NCI-H146 treated with DMSO at 0.1 percent for 48 hours (cell line): ENCODE measurements at regions not wholly inside any gene's neighbourhood (a gene's known extent, or its start where the extent isn't known, plus 50 kb on each side); places are given as distances from the start of the nearest gene placed in this dataset.

Source experiments
- DNase-seq: peaks from one replicate; lab custom pipeline; 2025; ENCODE audit not compliant: unreplicated experiment; lab: John Stamatoyannopoulos, UW

DNA sequence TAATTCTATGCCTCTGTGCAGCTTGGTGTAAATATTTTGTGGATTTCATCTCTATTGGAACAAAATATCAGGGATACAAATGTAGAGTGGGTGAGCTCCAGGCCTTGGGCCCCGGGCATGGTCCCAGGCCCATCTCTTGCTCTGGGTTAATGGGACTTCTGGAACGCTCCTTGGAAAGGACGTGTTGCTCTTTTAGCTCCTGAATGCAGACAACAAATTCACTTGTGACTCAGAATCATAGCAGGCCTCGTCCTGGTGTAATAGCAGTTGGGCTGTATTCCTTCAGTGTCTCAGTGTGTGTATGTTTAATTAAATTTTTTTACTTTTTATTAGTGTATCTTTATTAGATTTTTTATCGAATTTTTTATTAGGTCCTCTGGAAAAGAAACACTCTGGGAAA is 266.7 kb upstream of the C2CD4B start:
- DNase-seq = no peak

GRCh38 chr15:62432702-62433398 is 267.8 kb upstream of the C2CD4B start:
- no peak for DNase-seq

DNA sequence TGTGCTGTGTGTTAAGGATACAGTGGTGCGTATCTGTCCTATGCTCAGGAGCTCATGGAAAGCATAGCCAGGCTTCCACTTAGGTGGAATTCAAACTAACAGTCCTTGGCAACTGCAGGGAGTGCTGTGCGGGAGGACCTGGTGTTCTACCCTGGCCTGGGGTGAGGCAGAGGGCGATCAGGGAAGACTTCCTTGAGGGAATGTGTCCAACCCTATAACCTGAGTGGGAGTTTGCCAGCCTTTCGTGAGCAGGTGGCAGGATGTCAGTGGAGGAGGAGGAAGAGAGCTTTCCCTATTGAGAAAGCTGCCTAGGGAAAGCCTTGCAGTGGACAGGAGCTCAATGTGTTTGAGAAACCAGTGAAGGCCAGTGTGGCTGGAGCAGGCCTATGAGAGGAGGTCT is 271.1 kb upstream of the C2CD4B start:
- DNase-seq = no peak

DNA sequence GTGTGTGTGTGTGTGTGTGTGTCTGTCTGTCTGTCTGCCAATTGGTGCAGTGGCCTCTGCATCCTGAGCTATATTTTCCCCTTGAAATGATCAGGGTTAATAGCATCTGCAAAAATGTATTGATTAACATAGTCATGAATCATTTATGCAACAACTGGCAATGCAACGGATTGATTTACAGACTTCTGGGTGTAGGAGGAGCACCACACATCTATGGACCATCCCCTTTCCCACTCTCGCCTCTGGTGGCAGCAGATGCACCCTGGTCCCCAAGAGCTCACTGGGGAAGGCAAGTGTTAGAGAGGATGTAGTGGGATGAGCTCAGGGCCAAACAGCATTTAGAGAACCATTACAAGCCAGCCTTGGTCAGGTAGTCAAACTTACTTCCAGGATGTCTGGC is 272.7 kb upstream of the C2CD4B start:
- DNase-seq = no peak

DNA sequence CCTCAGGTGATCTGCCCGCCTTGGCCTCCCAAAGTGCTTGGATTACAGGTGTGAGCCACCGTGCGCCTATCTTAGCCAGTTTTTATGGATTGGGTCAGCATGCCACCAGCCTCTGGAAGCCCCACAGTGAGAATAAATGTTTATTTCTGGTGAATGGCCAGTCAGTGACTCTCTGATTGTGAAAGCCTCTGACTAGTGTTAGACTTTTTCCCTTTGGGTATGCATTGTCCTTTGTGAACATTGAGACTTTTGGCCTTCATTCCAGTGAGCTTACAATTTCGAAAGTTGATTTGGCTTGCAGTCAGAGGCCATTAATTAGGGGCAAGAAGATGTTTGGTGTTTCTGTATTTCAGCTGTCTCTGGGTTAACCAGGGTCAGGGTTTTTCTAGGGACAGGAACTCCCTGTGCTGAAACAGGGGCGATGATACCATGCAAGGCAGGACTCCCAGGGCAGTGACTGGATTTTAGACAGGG is 274.5 kb upstream of the C2CD4B start:
- DNase-seq = no peak

GRCh38 chr15:62440362-62441105 is 275.4 kb upstream of the C2CD4B start:
- no peak for DNase-seq

DNA sequence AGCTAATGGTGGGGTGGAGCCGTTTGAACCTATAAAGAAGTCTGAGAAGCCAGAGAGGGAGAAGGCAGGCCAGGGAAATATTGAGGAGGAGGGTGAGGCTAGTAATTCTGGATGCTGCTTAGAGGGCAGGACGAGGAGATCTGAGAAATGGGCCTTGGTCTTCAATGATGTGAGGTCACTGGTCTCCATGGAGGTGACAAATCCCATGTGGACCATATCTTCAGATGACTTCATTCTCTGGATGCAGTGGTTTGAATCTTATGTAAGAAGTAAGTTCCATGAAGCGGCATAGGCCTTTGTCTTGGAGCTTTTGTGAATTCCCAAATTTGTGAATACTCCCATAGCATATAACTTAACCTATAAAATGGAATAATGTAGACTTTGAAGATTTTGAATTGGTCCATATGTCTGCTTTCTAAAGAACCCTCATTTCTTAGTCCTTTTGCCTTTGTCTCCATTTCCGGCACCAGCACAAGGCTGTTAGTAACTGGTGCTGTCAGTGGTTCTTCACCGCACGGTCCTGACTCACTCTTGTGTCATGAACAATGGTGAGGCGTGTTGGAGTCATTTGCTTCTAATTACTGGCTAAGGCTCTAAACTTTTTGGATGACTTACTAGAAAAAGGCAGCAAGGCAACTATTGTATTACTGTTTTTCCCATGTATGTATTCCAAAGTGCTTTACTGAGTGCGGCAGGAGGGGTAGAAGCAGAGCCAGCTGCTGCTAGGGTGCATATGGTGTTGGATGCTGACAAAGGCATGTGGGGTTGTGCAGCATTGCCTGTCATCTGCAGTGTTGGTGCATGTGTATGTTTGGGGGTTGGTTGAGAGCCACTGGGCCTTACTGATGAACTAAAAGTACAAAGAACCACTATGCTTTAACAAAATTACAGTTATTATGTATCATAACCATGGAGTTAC is 279.3 kb upstream of the C2CD4B start:
- no peak for DNase-seq

GRCh38 chr15:62445244-62445643 is 280.2 kb upstream of the C2CD4B start:
- no peak for DNase-seq

DNA sequence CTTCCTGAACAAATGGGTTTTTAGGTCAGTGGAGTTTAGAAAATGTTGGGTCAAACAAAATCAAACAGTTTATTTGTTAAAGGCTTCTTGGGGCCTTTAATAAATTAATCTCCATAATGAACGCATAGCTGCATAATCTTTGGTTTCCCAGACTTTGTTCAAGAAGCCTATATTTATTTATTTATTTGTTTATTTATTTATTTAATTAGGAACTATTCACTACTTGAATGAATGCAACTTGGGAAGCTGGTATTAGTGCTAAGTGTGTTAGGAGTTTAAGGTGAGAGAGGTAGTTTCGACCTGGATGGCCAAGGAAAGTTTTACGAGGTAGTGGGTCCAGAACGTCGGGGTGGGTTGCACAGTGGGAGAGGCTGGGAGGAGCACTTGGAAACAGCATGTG is 281.9 kb upstream of the C2CD4B start:
- no peak for DNase-seq

- DNase-seq = no peak
Measured at GRCh38 chr15:62447742-62448141, 282.7 kb upstream of the C2CD4B start.

DNA sequence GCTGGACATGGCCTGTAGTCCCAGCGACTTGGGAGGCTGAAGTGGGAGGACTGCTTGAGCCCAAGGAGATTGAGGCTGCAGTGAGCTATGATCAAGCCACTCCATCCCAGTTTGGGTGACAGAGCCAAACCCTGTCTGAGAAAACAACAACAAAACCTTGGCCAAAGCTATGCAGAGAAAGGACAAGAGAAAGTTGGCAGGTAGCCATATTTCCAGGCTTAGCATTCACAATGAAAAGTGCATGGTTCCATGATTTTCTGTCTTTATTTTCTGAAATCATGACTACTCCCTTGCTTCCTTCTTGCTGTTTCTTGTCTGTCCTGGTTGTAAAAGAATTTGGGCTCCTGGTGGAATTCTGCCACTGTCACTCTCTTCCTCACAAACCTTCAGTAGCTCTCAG is 284.6 kb upstream of the C2CD4B start:
- DNase-seq = no peak

GRCh38 chr15:62450061-62450460 is 285.0 kb upstream of the C2CD4B start:
- no peak for DNase-seq

- no peak for DNase-seq
Measured at GRCh38 chr15:62452026-62452425, 286.9 kb upstream of the C2CD4B start.

DNA sequence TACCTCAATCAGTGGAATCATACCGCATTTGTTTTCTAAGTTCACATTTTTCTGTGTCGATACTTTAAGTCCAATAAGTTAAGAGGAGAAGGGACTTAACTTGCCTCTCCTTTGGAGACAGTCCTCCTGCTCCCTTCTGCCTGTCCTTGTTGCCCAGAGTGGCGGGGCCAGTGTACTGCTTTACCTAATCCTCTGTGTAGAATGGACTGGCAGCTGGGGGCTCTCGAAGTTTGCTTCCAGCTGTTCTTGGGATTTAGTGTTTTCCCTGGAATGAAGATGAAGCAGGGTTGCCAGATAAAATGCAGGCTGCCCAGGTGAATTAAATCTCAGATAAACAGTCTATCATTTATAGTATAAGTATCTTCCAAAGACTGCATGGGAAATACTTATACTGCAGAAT is 287.6 kb upstream of the C2CD4B start:
- DNase-seq = no peak

DNA sequence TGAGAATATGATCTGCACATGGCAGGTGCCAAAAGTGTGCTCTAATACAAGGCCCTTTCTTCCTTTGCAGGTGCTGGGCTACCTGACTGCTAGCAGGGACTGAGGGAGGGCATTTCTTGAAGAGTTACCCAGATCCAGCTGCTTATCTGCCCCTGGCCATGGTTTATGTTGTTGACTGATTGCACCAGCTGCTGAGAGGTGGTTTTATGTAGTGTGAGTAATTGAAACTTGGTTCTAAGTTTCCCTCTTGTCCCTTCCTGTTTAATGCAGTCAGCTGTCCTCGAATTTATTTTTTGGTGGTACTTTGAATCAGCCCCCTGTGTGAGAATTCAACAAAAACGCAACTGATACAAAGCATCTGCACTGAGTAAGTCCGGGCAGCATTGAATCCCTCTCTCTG is 288.3 kb upstream of the C2CD4B start:
- DNase-seq = no peak

GRCh38 chr15:62453981-62454380 is 288.9 kb upstream of the C2CD4B start:
- no peak for DNase-seq

GRCh38 chr15:62454567-62455172 is 289.6 kb upstream of the C2CD4B start:
- DNase-seq = no peak

DNA sequence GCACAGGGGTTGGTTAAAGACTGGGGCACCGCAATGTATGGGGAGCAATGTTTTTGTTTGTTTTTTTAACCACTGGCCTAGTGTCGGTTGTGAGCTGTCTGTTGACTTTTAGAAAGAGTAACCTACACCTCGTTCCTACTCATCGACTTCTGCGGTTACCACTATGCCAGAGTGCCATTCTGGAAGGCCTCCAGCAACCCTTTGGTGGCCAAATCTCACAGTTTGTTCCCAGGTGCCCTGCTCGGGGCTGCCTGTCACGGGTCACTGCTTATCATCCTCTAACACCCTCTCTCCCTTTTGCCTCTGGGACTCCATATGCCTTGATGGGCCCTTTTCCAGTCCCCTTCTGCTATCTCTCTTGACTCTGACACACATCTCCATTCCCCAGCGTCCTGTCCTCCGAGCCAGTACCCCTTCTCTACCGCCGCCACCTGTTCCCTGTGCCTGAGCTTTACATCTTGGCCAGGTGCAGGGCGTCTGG is 290.4 kb upstream of the C2CD4B start:
- no peak for DNase-seq

DNA sequence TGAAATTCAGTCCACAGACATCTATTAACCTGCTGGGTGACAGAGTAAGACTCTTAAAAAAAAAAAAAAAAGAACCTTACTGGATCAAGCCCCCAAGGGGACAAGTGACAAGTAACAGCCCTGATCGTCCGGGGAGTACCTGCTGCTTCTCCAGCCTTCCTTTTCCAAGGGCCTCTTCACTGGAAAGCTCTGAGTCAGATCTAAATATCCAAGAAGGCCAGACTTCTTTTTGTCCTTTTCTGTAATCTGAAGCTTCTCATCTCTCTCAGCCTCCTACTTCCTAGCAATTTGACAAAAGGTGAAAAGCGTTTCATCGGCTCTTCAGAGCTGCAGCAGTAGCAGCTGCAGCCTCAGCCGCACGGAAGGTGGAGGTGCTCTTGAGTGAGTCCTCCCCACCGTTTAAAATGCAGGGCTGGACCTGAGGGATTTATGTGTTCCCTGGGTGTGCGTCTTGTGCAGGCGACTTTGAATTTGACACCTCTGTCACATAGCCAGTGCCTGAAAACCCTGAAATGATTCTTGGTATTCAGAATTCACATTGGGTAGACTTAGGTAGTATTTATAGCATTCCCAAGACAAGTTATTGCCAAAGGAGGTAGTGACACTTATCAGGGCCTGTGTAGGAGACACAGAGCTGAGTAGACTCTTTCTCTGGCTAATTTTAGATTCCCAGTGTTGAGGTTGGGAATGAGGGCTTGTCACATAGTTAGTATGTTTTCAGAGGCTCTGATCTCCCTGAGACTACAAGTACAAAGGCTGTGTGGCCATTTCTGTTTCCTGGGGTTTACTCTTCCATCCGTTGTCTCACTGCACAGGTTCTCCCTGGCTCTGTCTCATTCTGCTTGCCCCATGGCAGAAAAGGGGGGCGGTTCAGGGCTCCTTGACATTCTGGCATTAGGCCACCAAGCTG is 291.2 kb upstream of the C2CD4B start:
- no peak for DNase-seq

GRCh38 chr15:62457100-62457499 is 292.0 kb upstream of the C2CD4B start:
- no peak for DNase-seq
